WTC11 (cell line): ENCODE measurements at regions not wholly inside any gene's neighbourhood (a gene's known extent, or its start where the extent isn't known, plus 50 kb on each side); places are given as distances from the start of the nearest gene placed in this dataset.

Experiments used
- ATAC-seq: fragments of 200-7000 bp; cut with Tn5 transposase; 2 replicates; pipeline ENCODE4 v1.10.0; 2021; ENCODE audit warnings: mild to moderate bottlenecking, moderate library complexity
- CTCF ChIA-PET: fragments of 300-600 bp; sonication (Branson Sonifier 250); formaldehyde crosslinking; loops from one replicate; lab custom pipeline; 2021; ENCODE audit warnings: antibody characterized with exemption; lab: Charles Lee
- POLR2A ChIA-PET: fragments of 350-600 bp; sonication (Branson Sonifier 250); formaldehyde crosslinking; loops from one replicate; lab custom pipeline; 2021; ENCODE audit warnings: antibody characterized with exemption; lab: Charles Lee
- DNase-seq: peaks from one replicate; pipeline ENCODE4 v3.0.0; 2021; ENCODE audit warnings: low spot score
- H3K27ac Mint-ChIP-seq: 2 replicates; pipeline ENCODE4 v1.8.0; 2021; ENCODE audit warnings: mixed read lengths
- H3K27me3 Mint-ChIP-seq: 2 replicates; pipeline ENCODE4 v1.8.0; 2021; ENCODE audit warnings: low read depth, mild to moderate bottlenecking, moderate library complexity, mixed read lengths
- H3K36me3 Mint-ChIP-seq: 2 replicates; pipeline ENCODE4 v1.8.0; 2021; ENCODE audit warnings: mixed read lengths
- H3K4me1 Mint-ChIP-seq: 2 replicates; pipeline ENCODE4 v1.8.0; 2022; ENCODE audit warnings: mixed read lengths
- H3K4me3 Mint-ChIP-seq: 2 replicates; pipeline ENCODE4 v1.8.0; 2021; ENCODE audit warnings: mild to moderate bottlenecking, moderate library complexity, mixed read lengths
- H3K9me3 Mint-ChIP-seq: 2 replicates; pipeline ENCODE4 v1.8.0; 2021; ENCODE audit warnings: mixed read lengths
- ATF1 ChIP-seq: sonication (generic); formaldehyde crosslinking; IDR thresholded peaks from 2 replicates; pipeline ENCODE4 v1.8.1; 2023; ENCODE audit warnings: mild to moderate bottlenecking, moderate library complexity, missing genetic modification reagents
- ATF2 ChIP-seq: sonication (generic); formaldehyde crosslinking; IDR thresholded peaks from 2 replicates; pipeline ENCODE4 v1.8.1; 2022; ENCODE audit warnings: low read depth, missing genetic modification reagents, borderline replicate concordance
- ATF6 ChIP-seq: sonication (generic); formaldehyde crosslinking; IDR thresholded peaks from 2 replicates; pipeline ENCODE4 v1.8.1; 2023; ENCODE audit warnings: mild to moderate bottlenecking, missing genetic modification reagents
- CREM ChIP-seq: sonication (generic); formaldehyde crosslinking; IDR thresholded peaks from 2 replicates; pipeline ENCODE4 v1.8.1; 2022; ENCODE audit warnings: mild to moderate bottlenecking, missing genetic modification reagents, moderate library complexity
- CTCF ChIP-seq: fragments of 200-600 bp; IDR thresholded peaks from 2 replicates; pipeline ENCODE4 v1.8.0; 2022; ENCODE audit warnings: antibody characterized with exemption
- E2F5 ChIP-seq: sonication (generic); formaldehyde crosslinking; IDR thresholded peaks from 2 replicates; pipeline ENCODE4 v1.8.1; 2022; ENCODE audit warnings: mild to moderate bottlenecking, moderate library complexity, missing genetic modification reagents
- ELF4 ChIP-seq: sonication (generic); formaldehyde crosslinking; IDR thresholded peaks from 2 replicates; pipeline ENCODE4 v1.8.1; 2022; ENCODE audit warnings: low read depth, mild to moderate bottlenecking, moderate library complexity, missing genetic modification reagents
- ERG ChIP-seq: fragments of 250-450 bp; sonication (Bioruptor Pico); IDR thresholded peaks from 2 replicates; pipeline ENCODE4 v1.8.0; 2021; ENCODE audit warnings: mild to moderate bottlenecking
- FOXP1 ChIP-seq: sonication (generic); formaldehyde crosslinking; IDR thresholded peaks from 2 replicates; pipeline ENCODE4 v1.8.0; 2022; ENCODE audit warnings: missing genetic modification reagents, mild to moderate bottlenecking, moderate library complexity, borderline replicate concordance
- GABPB1 ChIP-seq: sonication (generic); formaldehyde crosslinking; IDR thresholded peaks from 2 replicates; pipeline ENCODE4 v1.8.1; 2023; ENCODE audit warnings: mild to moderate bottlenecking, missing genetic modification reagents
- JAZF1 ChIP-seq: fragments of 250-450 bp; sonication (Bioruptor Pico); IDR thresholded peaks from 2 replicates; pipeline ENCODE4 v1.9.0; 2021; ENCODE audit warnings: moderate library complexity, mild to moderate bottlenecking, inconsistent platforms
- PRRX2 ChIP-seq: fragments of 250-450 bp; sonication (Bioruptor Pico); IDR thresholded peaks from 2 replicates; pipeline ENCODE4 v1.8.0; 2021; ENCODE audit warnings: mild to moderate bottlenecking
- STAT6 ChIP-seq: sonication (generic); formaldehyde crosslinking; conservative IDR thresholded peaks from 2 replicates; pipeline ENCODE4 v1.8.1; 2023; ENCODE audit warnings: mild to moderate bottlenecking, low read depth, missing genetic modification reagents, moderate library complexity
- USF1 ChIP-seq: sonication (generic); formaldehyde crosslinking; IDR thresholded peaks from 2 replicates; pipeline ENCODE4 v1.8.0; 2022; ENCODE audit warnings: mild to moderate bottlenecking, missing genetic modification reagents
- ZBTB21 ChIP-seq: sonication (generic); formaldehyde crosslinking; IDR thresholded peaks from 2 replicates; pipeline ENCODE4 v1.8.1; 2023; ENCODE audit warnings: mild to moderate bottlenecking, missing genetic modification reagents, borderline replicate concordance
- ZNF219 ChIP-seq: sonication (generic); formaldehyde crosslinking; IDR thresholded peaks from 2 replicates; pipeline ENCODE4 v1.8.0; 2023; ENCODE audit warnings: missing genetic modification reagents, mild to moderate bottlenecking, borderline replicate concordance
- ZNF232 ChIP-seq: sonication (generic); formaldehyde crosslinking; IDR thresholded peaks from 2 replicates; pipeline ENCODE4 v1.8.0; 2022; ENCODE audit warnings: mild to moderate bottlenecking, missing genetic modification reagents
- ZNF396 ChIP-seq: fragments of 250-450 bp; sonication (Bioruptor Pico); IDR thresholded peaks from 2 replicates; pipeline ENCODE4 v1.8.0; 2021; ENCODE audit warnings: mild to moderate bottlenecking, moderate library complexity, borderline replicate concordance

- ATAC-seq (no peak), DNase-seq (no peak)
- H3K36me3 Mint-ChIP-seq = no peaks in the 10 kb centered on the region
- H3K27me3 Mint-ChIP-seq = no peaks in the 10 kb centered on the region
- ChIA-PET CTCF (no interaction called here), POLR2A (no interaction called here)
- no peak overlapping the region for H3K4me3 Mint-ChIP-seq
- no peaks in the 10 kb centered on the region for H3K9me3 Mint-ChIP-seq
- TF ChIP-seq ELF4 (CRISPR knock-in tag) (no peak), CREM (CRISPR knock-in tag) (no peak), ATF6 (CRISPR knock-in tag) (no peak), GABPB1 (CRISPR knock-in tag) (no peak), ZBTB21 (no peak), JAZF1 (CRISPR knock-in tag) (no peak), ATF2 (CRISPR knock-in tag) (no peak), PRRX2 (CRISPR knock-in tag) (no peak), E2F5 (no peak), USF1 (CRISPR knock-in tag) (no peak), ATF1 (CRISPR knock-in tag) (no peak), FOXP1 (CRISPR knock-in tag) (no peak), ZNF219 (no peak), CTCF (no peak), ERG (no peak), STAT6 (CRISPR knock-in tag) (no peak), ZNF396 (CRISPR knock-in tag) (no peak), ZNF232 (CRISPR knock-in tag) (no peak)
- no peak overlapping the region for H3K27ac Mint-ChIP-seq
- no peaks in the 10 kb centered on the region for H3K4me1 Mint-ChIP-seq
These were observed 178.5 kb upstream of the MSX2 start for GRCh38 chr5:174545926-174546325.
